SU-DHL-6 (cell line): ENCODE measurements at regions not wholly inside any gene's neighbourhood (a gene's known extent, or its start where the extent isn't known, plus 50 kb on each side); places are given as distances from the start of the nearest gene placed in this dataset.

Experiments
- H2AFZ ChIP-seq: fragments of 200-600 bp; sonication (generic); 2 replicates; pipeline ENCODE4 v1.6.1; 2014; ENCODE audit warnings: low read depth, mild to moderate bottlenecking, moderate library complexity, mixed read lengths, antibody characterized with exemption, low read length; ENCODE audit not compliant: severe bottlenecking
- H3F3A ChIP-seq: fragments of 200-600 bp; shearing (Covaris generic); 2 replicates; pipeline ENCODE4 v1.6.0; 2016; ENCODE audit warnings: antibody characterized with exemption, mild to moderate bottlenecking; ENCODE audit not compliant: insufficient read depth
- H3K27ac ChIP-seq: fragments of 200-600 bp; sonication (generic); 2 replicates; pipeline ENCODE4 v1.5.1; 2016; ENCODE audit warnings: low read depth, mild to moderate bottlenecking, low read length, moderate library complexity, mixed read lengths
- H3K27me3 ChIP-seq: fragments of 200-600 bp; sonication (generic), shearing (Covaris generic); 2 replicates; pipeline ENCODE4 v1.6.0; 2014; ENCODE audit warnings: mild to moderate bottlenecking, low read length
- H3K36me3 ChIP-seq: fragments of 200-600 bp; sonication (generic); 2 replicates; pipeline ENCODE4 v1.6.1; 2014; ENCODE audit warnings: mild to moderate bottlenecking, low read length, mixed read lengths
- H3K4me2 ChIP-seq: fragments of 300-600, 200-600 bp; shearing (Covaris generic), sonication (generic); 2 replicates; pipeline ENCODE4 v1.6.0; 2014; ENCODE audit warnings: low read length, low read depth, mild to moderate bottlenecking; ENCODE audit not compliant: poor library complexity, severe bottlenecking
- H3K4me3 ChIP-seq: fragments of 200-600 bp; sonication (generic); 2 replicates; pipeline ENCODE4 v1.5.1; 2014; ENCODE audit warnings: antibody characterized with exemption, low read length, mild to moderate bottlenecking, mixed read lengths; ENCODE audit not compliant: insufficient read depth, poor library complexity, severe bottlenecking
- H3K79me2 ChIP-seq: fragments of 200-600 bp; sonication (generic); 2 replicates; pipeline ENCODE4 v1.6.1; 2014; ENCODE audit warnings: mild to moderate bottlenecking, low read length, moderate library complexity; ENCODE audit not compliant: insufficient read depth
- H3K9ac ChIP-seq: fragments of 200-600 bp; sonication (generic); 2 replicates; pipeline ENCODE4 v1.7.0; 2014; ENCODE audit warnings: mild to moderate bottlenecking, low read length
- H3K9me2 ChIP-seq: fragments of 200-600 bp; sonication (generic); replicated peaks from 2 replicates; pipeline ENCODE4 v1.6.1; 2014; ENCODE audit warnings: low read length; ENCODE audit not compliant: insufficient read depth
- H3K9me3 ChIP-seq: fragments of 200-600 bp; sonication (generic); 2 replicates; pipeline ENCODE4 v1.6.1; 2014; ENCODE audit warnings: low read length, mixed read lengths; ENCODE audit not compliant: insufficient read depth
- H4K20me1 ChIP-seq: fragments of 200-600 bp; sonication (generic); 2 replicates; pipeline ENCODE4 v1.6.1; 2014; ENCODE audit warnings: low read depth, mild to moderate bottlenecking, antibody characterized with exemption, low read length, moderate library complexity, mixed read lengths
- EZH2phosphoT487 ChIP-seq: fragments of 200-600 bp; sonication (generic), shearing (Covaris generic); conservative IDR thresholded peaks from 2 replicates; pipeline ENCODE4 v1.6.1; 2018; ENCODE audit warnings: mild to moderate bottlenecking, antibody characterized with exemption, low read length, moderate library complexity, mixed read lengths
- TF ChIP-seq, protein P1 (sequence below): fragments of 200-600 bp; sonication (generic); IDR thresholded peaks from one replicate; pipeline ENCODE4 v1.5.1; 2017; ENCODE audit warnings: antibody characterized with exemption, mild to moderate bottlenecking, low read length, moderate library complexity; ENCODE audit not compliant: insufficient read depth, poor library complexity, severe bottlenecking

DNA sequence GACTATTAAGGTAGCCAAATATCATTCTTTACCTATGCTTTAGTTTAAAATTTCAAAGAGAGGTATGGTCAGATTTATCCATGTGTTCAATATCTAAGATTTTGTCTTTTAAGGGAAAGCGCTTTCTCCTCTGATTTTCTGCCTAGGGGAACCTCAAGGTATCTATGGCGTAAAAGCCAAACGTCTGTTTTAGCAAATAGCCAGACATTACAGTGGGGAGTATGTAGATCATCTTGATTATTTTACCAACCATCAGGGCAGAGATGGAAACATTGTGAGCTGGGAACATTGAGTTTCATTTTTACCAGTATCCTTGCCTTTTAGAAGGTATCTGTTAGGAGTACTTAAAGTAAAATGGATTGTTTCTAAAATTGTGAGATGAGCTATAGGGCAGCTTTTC lies 71.0 kb downstream of the LEPR start:
- Histone ChIP-seq H3K36me3 (no peaks in the 10 kb centered on the region), H3K9ac (no peak overlapping the region), H3F3A (no peaks in the 10 kb centered on the region), H3K9me2 (no peaks in the 10 kb centered on the region), H3K4me2 (no peak overlapping the region), H3K27me3 (no peaks in the 10 kb centered on the region), H2AFZ (no peak overlapping the region), H4K20me1 (no peaks in the 10 kb centered on the region), H3K9me3 (no peaks in the 10 kb centered on the region), H3K79me2 (no peaks in the 10 kb centered on the region), H3K27ac (no peak overlapping the region), H3K4me3 (no peak overlapping the region)
- no peak for TF ChIP-seq EZH2phosphoT487
- TF ChIP-seq, protein P1, sequence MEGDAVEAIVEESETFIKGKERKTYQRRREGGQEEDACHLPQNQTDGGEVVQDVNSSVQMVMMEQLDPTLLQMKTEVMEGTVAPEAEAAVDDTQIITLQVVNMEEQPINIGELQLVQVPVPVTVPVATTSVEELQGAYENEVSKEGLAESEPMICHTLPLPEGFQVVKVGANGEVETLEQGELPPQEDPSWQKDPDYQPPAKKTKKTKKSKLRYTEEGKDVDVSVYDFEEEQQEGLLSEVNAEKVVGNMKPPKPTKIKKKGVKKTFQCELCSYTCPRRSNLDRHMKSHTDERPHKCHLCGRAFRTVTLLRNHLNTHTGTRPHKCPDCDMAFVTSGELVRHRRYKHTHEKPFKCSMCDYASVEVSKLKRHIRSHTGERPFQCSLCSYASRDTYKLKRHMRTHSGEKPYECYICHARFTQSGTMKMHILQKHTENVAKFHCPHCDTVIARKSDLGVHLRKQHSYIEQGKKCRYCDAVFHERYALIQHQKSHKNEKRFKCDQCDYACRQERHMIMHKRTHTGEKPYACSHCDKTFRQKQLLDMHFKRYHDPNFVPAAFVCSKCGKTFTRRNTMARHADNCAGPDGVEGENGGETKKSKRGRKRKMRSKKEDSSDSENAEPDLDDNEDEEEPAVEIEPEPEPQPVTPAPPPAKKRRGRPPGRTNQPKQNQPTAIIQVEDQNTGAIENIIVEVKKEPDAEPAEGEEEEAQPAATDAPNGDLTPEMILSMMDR = no peak

DNA sequence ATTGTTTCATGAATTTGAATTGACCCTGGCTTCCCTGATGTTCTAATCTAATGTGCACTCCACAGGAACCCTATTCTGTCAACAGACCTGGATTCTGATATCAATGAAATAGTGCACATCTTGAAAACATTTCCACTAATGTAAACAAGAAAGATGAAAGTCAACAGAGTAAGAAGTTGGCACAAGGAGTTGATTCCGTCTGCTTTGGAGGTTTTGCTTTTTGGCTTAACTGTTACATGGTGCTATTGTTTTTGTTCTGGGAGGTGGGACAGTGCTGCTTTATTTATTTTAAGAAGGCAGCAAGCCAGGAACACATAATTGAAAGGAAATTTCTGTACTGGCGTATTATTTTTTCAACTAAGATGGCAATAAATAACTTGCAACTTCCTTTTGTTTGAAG lies 73.3 kb downstream of the LEPR start:
- H2AFZ ChIP-seq = no peak overlapping the region
- no peak for TF ChIP-seq EZH2phosphoT487
- TF ChIP-seq, protein P1 = no peak
- H3K9me2 ChIP-seq = no peaks in the 10 kb centered on the region
- H3F3A ChIP-seq = no peaks in the 10 kb centered on the region
- H4K20me1 ChIP-seq = no peaks in the 10 kb centered on the region
- H3K4me3 ChIP-seq = no peak overlapping the region
- no peak overlapping the region for H3K27ac ChIP-seq
- H3K27me3 ChIP-seq = no peaks in the 10 kb centered on the region
- H3K36me3 ChIP-seq = no peaks in the 10 kb centered on the region
- H3K4me2 ChIP-seq = no peak overlapping the region
- no peaks in the 10 kb centered on the region for H3K9me3 ChIP-seq
- H3K79me2 ChIP-seq = no peaks in the 10 kb centered on the region
- no peak overlapping the region for H3K9ac ChIP-seq

DNA sequence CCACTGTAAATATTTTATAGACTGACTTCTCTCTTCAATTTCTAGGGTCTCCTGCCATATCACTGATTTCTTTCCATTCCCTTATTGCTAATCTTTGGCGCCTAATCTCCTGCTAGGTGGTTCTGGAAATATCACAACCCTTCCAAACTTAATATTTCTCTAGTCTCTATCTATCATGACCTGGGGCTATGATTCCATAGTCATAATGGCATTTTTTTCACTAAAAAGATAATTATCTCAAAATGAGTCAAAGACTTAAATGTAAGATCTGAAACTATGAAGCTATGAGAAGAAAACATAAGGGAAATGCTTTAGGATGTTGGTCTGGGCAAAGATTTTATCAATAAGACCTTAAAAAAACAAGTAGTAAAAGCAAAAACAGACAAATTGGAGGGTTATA lies 74.2 kb downstream of the LEPR start:
- no peaks in the 10 kb centered on the region for H3K79me2 ChIP-seq
- no peak for TF ChIP-seq EZH2phosphoT487
- TF ChIP-seq, protein P1 = no peak
- no peak overlapping the region for H3K9ac ChIP-seq
- no peaks in the 10 kb centered on the region for H3K9me3 ChIP-seq
- no peaks in the 10 kb centered on the region for H3K9me2 ChIP-seq
- H3F3A ChIP-seq = no peaks in the 10 kb centered on the region
- H2AFZ ChIP-seq = no peak overlapping the region
- H4K20me1 ChIP-seq = no peaks in the 10 kb centered on the region
- H3K36me3 ChIP-seq = no peaks in the 10 kb centered on the region
- no peak overlapping the region for H3K4me3 ChIP-seq
- H3K4me2 ChIP-seq = no peak overlapping the region
- H3K27ac ChIP-seq = no peak overlapping the region
- H3K27me3 ChIP-seq = no peaks in the 10 kb centered on the region

DNA sequence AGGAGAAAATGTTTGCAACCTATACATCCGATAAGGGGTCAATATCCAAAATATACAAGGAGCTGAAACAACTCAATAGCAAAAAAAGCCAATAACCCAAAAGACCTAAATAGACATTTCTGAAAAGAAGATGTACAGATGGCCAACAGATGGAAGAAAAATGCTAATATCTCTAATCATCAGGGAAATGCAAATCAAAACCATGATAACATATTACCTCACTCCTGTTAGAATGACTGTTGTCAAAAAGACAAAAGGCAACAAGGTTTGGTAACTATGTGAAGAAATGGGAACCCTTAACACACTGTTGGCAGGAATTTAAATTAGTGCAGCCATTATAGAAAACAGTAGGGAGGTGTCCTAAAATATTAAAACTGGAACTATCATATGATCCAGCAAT lies 74.7 kb downstream of the LEPR start:
- no peaks in the 10 kb centered on the region for H3K79me2 ChIP-seq
- no peak overlapping the region for H3K27ac ChIP-seq
- no peak for TF ChIP-seq EZH2phosphoT487
- TF ChIP-seq, protein P1 = no peak
- H3F3A ChIP-seq = no peaks in the 10 kb centered on the region
- no peaks in the 10 kb centered on the region for H3K9me2 ChIP-seq
- no peaks in the 10 kb centered on the region for H3K27me3 ChIP-seq
- no peak overlapping the region for H3K4me2 ChIP-seq
- H3K4me3 ChIP-seq = no peak overlapping the region
- no peak overlapping the region for H2AFZ ChIP-seq
- H3K9ac ChIP-seq = no peak overlapping the region
- no peaks in the 10 kb centered on the region for H3K9me3 ChIP-seq
- H4K20me1 ChIP-seq = no peaks in the 10 kb centered on the region
- H3K36me3 ChIP-seq = no peaks in the 10 kb centered on the region
